NCI-H446 treated with DMSO at 0.1 percent for 48 hours (cell line): ENCODE measurements at regions not wholly inside any gene's neighbourhood (a gene's known extent, or its start where the extent isn't known, plus 50 kb on each side); places are given as distances from the start of the nearest gene placed in this dataset.

Source experiments
- DNase-seq: peaks from one replicate; lab custom pipeline; 2025; lab: John Stamatoyannopoulos, UW

- no peak for DNase-seq
Measured at GRCh38 chrX:27522500-27522899, 59.4 kb upstream of the PPP4R3C start.

- DNase-seq, result peak; percentile 5
Measured at GRCh38 chrX:27519226-27519625, 56.1 kb upstream of the PPP4R3C start.
